PC-9 (cell line): ENCODE measurements at regions not wholly inside any gene's neighbourhood (a gene's known extent, or its start where the extent isn't known, plus 50 kb on each side); places are given as distances from the start of the nearest gene placed in this dataset.

Experiments
- BruUV-seq: library from RNA; stranded (reverse); fragments of 400-500 nt; replicated peaks from 2 replicates; lab custom pipeline; 2021; lab: Mats Ljungman, UMichigan
- CTCF ChIA-PET: fragments of 300-600 bp; sonication (Branson Sonifier 250); formaldehyde crosslinking; loops from one replicate; lab custom pipeline; 2022; ENCODE audit warnings: antibody characterized with exemption; lab: Charles Lee
- POLR2A ChIA-PET: fragments of 300-600 bp; sonication (Branson Sonifier 250); formaldehyde crosslinking; loops from one replicate; lab custom pipeline; 2022; ENCODE audit warnings: antibody characterized with exemption; ENCODE audit not compliant: unreplicated experiment; lab: Charles Lee
- DNase-seq, 2 experiments: peaks; one replicate each; pipeline versions ENCODE4 v3.0.0 to v3.0.0-alpha.2; 2015 to 2022; ENCODE audit warnings: mixed read lengths in 1 of 2
- H2AFZ ChIP-seq: fragments of 200-600 bp; sonication (generic); 2 replicates; pipeline ENCODE4 v1.8.1; 2017; ENCODE audit warnings: antibody characterized with exemption
- H3F3A ChIP-seq: fragments of 200-600 bp; sonication (generic); 2 replicates; pipeline ENCODE4 v1.8.1; 2017; ENCODE audit warnings: antibody characterized with exemption, mild to moderate bottlenecking, low read depth; ENCODE audit not compliant: insufficient read depth
- H3K27ac ChIP-seq: fragments of 200-600 bp; sonication (generic); 2 replicates; pipeline ENCODE4 v1.6.1; 2016; ENCODE audit warnings: mixed run types
- H3K27me3 ChIP-seq: fragments of 200-600 bp; sonication (generic); 2 replicates; pipeline ENCODE4 v1.6.1; 2016; ENCODE audit warnings: low read depth, mixed run types; ENCODE audit not compliant: insufficient read depth
- H3K36me3 ChIP-seq: fragments of 200-600 bp; sonication (generic); 2 replicates; pipeline ENCODE4 v1.6.1; 2016; ENCODE audit warnings: low read depth, mixed run types
- H3K4me1 ChIP-seq: fragments of 200-600 bp; sonication (generic); replicated peaks from 2 replicates; pipeline ENCODE4 v1.6.1; 2016; ENCODE audit warnings: mixed run types; ENCODE audit not compliant: insufficient read depth
- H3K4me2 ChIP-seq: fragments of 200-600 bp; sonication (generic); 2 replicates; pipeline ENCODE4 v1.6.1; 2017; ENCODE audit warnings: mixed run types
- H3K4me3 ChIP-seq: fragments of 200-600 bp; sonication (generic); 2 replicates; pipeline ENCODE4 v1.6.1; 2016; ENCODE audit warnings: mixed run types
- H3K79me2 ChIP-seq: fragments of 200-600 bp; sonication (generic); 2 replicates; pipeline ENCODE4 v1.6.1; 2017; ENCODE audit warnings: low read depth, mixed run types
- H3K9me2 ChIP-seq: fragments of 200-600 bp; sonication (generic); 2 replicates; pipeline ENCODE4 v1.8.1; 2017; ENCODE audit warnings: mild to moderate bottlenecking; ENCODE audit not compliant: insufficient read depth
- H3K9me3 ChIP-seq: fragments of 200-600 bp; sonication (generic); 2 replicates; pipeline ENCODE4 v1.8.1; 2016; ENCODE audit warnings: low read depth; ENCODE audit not compliant: insufficient read depth
- H4K20me1 ChIP-seq: fragments of 200-600 bp; sonication (generic); 2 replicates; pipeline ENCODE4 v1.8.1; 2017; ENCODE audit not compliant: insufficient read depth
- EZH2 ChIP-seq: fragments of 200-600 bp; sonication (generic); IDR thresholded peaks from 2 replicates; pipeline ENCODE4 v1.8.0; 2017; ENCODE audit warnings: antibody characterized with exemption, low read depth
- intact Hi-C: fragments of 100-400 bp; cut with micrococcal nuclease; formaldehyde crosslinking; loops from one replicate; pipeline ENCODE4 v1.10.0; 2022; ENCODE audit not compliant: unreplicated experiment
- TF ChIP-seq, protein P1 (sequence below): fragments of 200-600 bp; sonication (generic); conservative IDR thresholded peaks from 2 replicates; pipeline ENCODE4 v1.6.1; 2017; ENCODE audit warnings: mixed run types, antibody characterized with exemption, mild to moderate bottlenecking, moderate library complexity

DNA sequence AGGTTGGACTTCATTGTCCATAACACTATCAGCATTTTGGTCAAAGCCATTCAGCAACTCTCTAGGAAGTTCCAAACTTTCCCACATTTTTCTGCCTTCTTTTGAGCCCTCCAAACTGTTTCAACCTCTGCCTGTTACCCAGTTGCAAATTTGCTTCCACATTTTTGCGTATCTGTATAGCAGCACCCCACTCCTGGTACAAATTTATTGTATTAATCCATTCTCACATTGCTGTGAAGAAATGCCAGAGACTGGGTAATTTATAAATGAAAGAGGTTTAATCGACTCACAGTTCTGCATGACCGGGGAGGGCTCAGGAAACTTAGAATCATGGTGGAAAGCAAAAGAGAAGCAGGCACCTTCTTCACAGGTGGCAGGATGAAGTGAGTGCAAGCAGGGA, 198.8 kb downstream of the MTERF1 start:
- Histone ChIP-seq H3K4me2 (no peak overlapping the region), H3K9me2 (no peaks in the 10 kb centered on the region), H3K9me3 (no peaks in the 10 kb centered on the region), H3F3A (no peaks in the 10 kb centered on the region), H3K27me3 (no peaks in the 10 kb centered on the region), H3K36me3 (no peaks in the 10 kb centered on the region), H2AFZ (no peak overlapping the region), H4K20me1 (no peaks in the 10 kb centered on the region), H3K27ac (no peak overlapping the region), H3K79me2 (no peaks in the 10 kb centered on the region), H3K4me1 (no peaks in the 10 kb centered on the region), H3K4me3 (no peak overlapping the region)
- intact Hi-C loops = no loop called here
- no TSS peak for BruUV-seq
- POLR2A ChIA-PET = no interaction called here
- TF ChIP-seq, protein P1, sequence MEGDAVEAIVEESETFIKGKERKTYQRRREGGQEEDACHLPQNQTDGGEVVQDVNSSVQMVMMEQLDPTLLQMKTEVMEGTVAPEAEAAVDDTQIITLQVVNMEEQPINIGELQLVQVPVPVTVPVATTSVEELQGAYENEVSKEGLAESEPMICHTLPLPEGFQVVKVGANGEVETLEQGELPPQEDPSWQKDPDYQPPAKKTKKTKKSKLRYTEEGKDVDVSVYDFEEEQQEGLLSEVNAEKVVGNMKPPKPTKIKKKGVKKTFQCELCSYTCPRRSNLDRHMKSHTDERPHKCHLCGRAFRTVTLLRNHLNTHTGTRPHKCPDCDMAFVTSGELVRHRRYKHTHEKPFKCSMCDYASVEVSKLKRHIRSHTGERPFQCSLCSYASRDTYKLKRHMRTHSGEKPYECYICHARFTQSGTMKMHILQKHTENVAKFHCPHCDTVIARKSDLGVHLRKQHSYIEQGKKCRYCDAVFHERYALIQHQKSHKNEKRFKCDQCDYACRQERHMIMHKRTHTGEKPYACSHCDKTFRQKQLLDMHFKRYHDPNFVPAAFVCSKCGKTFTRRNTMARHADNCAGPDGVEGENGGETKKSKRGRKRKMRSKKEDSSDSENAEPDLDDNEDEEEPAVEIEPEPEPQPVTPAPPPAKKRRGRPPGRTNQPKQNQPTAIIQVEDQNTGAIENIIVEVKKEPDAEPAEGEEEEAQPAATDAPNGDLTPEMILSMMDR = no peak
- no peak for TF ChIP-seq EZH2
- CTCF ChIA-PET = no interaction called here
- DNase-seq = no peak

DNA sequence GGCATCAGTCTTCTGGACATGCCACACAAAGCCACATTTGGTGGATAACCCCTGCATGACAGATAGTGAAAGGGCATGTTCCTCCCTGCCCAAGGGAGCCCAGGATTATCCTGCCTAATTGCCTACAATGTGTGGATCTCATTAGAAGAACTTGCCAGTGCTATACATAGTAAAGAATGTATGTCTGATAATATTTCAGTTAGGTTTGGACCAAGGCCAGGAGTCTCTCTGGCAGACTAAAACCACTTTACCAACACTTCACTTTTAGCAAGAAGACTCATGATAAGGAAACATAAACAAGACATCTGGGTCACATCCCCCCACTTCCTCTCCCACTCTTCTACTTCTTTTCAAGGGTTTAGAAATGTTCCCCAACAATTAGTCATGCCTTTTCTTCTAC, 196.7 kb downstream of the MTERF1 start:
- no peaks in the 10 kb centered on the region for H3K27me3 ChIP-seq
- no peaks in the 10 kb centered on the region for H3K9me2 ChIP-seq
- ChIA-PET POLR2A (no interaction called here), CTCF (no interaction called here)
- no TSS peak for BruUV-seq
- no peaks in the 10 kb centered on the region for H3K36me3 ChIP-seq
- no peak for TF ChIP-seq EZH2
- TF ChIP-seq, protein P1 = no peak
- H3K79me2 ChIP-seq = no peaks in the 10 kb centered on the region
- no peak overlapping the region for H3K27ac ChIP-seq
- no peaks in the 10 kb centered on the region for H3K4me1 ChIP-seq
- no peak overlapping the region for H3K4me3 ChIP-seq
- intact Hi-C loops = no loop called here
- no peaks in the 10 kb centered on the region for H4K20me1 ChIP-seq
- no peak for DNase-seq
- H3K4me2 ChIP-seq = no peak overlapping the region
- H2AFZ ChIP-seq = no peak overlapping the region
- no peaks in the 10 kb centered on the region for H3K9me3 ChIP-seq
- no peaks in the 10 kb centered on the region for H3F3A ChIP-seq

DNA sequence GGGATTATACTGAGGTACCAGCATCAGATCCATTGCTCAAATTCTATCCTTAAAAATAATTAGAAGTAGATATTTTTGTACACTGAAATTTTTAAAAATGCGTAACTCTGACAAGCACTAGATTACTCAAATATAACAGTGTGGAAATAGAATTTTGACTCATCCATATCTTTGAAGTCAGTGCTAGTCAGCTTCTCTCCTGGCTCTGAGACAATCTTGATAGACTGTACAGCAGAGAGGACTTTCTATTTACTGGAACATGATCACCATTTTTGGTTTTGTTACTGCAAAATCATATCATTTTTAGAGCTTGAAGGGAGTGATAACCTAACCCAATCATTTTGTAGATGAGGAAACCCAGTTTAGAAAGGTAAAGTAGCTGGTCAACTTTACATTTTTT, 195.0 kb downstream of the MTERF1 start:
- POLR2A ChIA-PET = no interaction called here
- Histone ChIP-seq H3K27me3 (no peaks in the 10 kb centered on the region), H3K4me3 (no peak overlapping the region), H3K4me1 (no peaks in the 10 kb centered on the region), H2AFZ (no peak overlapping the region), H3K79me2 (no peaks in the 10 kb centered on the region), H3F3A (no peaks in the 10 kb centered on the region), H4K20me1 (no peaks in the 10 kb centered on the region), H3K4me2 (no peak overlapping the region), H3K27ac (no peak overlapping the region), H3K36me3 (no peaks in the 10 kb centered on the region), H3K9me3 (no peaks in the 10 kb centered on the region), H3K9me2 (no peaks in the 10 kb centered on the region)
- intact Hi-C loops = no loop called here
- no peak for DNase-seq
- CTCF ChIA-PET = no interaction called here
- no peak for TF ChIP-seq EZH2
- TF ChIP-seq, protein P1 = no peak
- no TSS peak for BruUV-seq
